ENCODE measurements at regions not wholly inside any gene's neighbourhood (a gene's known extent, or its start where the extent isn't known, plus 50 kb on each side); places are given as distances from the start of the nearest gene placed in this dataset.
"Not testable (repeated sequence)": the region's sequence is repeated elsewhere in the genome, so short reads cannot be mapped to it uniquely, and the experiment has no call there.

DNA sequence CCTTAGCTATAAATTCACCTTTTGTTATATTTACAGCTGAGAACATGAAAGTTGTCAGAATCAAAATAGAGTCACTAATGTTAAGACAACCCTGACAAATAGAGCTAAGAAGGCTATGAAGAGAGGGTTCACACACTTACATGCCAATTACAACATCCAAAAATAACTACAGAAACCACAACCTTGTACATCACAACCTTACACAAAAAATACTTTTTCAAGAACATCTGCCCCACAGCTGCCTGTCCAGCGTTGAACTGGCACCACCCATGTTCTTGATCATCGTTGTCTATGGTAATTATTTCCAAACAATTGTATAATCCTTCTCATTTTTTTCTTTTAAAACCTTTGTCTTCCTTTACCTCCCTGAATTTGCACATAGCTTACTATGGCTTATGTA is 231.2 kb upstream of the FKBP1C start (continued):
- TF ChIP-seq, protein P1, sequence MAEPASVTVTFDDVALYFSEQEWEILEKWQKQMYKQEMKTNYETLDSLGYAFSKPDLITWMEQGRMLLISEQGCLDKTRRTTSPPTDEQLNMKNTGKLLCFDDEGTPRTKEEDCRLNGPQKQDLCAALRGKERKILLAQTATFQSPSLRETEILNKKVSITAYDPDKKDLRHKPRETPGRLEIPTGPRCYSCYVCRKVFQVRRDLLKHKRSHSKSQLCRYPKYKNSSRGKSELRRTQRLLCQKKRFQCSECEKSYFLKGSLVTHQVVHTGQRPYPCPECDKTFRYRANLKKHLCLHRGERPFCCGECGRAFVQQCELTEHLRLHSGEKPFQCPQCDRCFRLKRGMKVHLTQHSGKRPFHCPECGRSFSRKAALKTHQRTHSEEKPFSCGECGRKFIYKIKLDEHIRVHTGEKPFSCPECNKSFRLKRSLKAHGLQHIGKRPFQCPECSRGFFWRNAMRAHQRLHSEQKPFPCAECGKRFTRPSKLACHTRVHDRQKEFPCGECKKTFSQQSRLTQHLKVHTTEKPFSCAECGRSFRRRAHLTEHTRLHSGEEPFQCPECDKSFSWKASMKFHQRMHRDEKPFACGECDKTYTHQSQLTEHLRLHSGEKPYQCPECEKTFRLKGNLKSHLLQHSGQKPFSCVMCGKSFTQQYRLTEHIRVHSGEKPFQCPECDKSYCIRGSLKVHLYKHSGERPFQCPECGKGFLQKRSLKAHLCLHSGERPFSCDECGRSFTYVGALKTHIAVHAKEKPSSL (CRISPR knock-in tag; conservative IDR thresholded peaks at IDR 0.05) = no peak
- TF ChIP-seq ESRRA (CRISPR knock-in tag; IDR thresholded peaks at IDR 0.05; ENCODE audit: borderline replicate concordance) = no peak
- TF ChIP-seq ZNF416 (CRISPR knock-in tag; IDR thresholded peaks at IDR 0.05) = no peak
- no peak for TF ChIP-seq FOXP1 (CRISPR knock-in tag; IDR thresholded peaks at IDR 0.05; ENCODE audit: borderline replicate concordance)
- TF ChIP-seq, protein P2, sequence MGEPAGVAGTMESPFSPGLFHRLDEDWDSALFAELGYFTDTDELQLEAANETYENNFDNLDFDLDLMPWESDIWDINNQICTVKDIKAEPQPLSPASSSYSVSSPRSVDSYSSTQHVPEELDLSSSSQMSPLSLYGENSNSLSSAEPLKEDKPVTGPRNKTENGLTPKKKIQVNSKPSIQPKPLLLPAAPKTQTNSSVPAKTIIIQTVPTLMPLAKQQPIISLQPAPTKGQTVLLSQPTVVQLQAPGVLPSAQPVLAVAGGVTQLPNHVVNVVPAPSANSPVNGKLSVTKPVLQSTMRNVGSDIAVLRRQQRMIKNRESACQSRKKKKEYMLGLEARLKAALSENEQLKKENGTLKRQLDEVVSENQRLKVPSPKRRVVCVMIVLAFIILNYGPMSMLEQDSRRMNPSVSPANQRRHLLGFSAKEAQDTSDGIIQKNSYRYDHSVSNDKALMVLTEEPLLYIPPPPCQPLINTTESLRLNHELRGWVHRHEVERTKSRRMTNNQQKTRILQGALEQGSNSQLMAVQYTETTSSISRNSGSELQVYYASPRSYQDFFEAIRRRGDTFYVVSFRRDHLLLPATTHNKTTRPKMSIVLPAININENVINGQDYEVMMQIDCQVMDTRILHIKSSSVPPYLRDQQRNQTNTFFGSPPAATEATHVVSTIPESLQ (CRISPR knock-in tag; IDR thresholded peaks at IDR 0.05) = no peak

DNA sequence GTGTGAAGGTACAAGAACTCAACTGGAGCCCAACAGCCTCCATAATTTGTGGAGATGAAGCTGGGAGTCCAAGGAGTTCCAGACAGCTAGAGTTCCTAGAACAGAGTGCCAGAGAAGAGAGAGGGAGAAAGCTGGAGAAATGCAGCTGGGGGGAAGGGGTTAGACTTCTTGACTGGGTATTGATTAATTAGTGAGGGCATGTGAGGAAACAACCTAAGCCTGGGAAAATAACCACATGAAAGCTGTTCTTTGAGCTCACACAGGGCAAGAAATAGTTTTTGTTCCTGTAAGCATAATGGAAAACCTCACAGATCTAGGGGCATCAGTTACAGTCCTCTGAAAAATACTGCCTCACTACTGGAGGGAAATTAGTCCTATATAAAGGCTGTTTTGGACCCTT is 230.5 kb upstream of the FKBP1C start:
- H3K27me3 Mint-ChIP-seq (ENCODE audit: low read depth) = no peaks in the 10 kb centered on the region; the same call in 1 of the 2 replicates
- POLR2A ChIA-PET = no interaction called here
- TF ChIP-seq ZNF232 (CRISPR knock-in tag; IDR thresholded peaks at IDR 0.05) (no peak), TCF7 (CRISPR knock-in tag; IDR thresholded peaks at IDR 0.05; ENCODE audit: low read depth) (no peak), NFATC4 (CRISPR knock-in tag; IDR thresholded peaks at IDR 0.05) (no peak), ZNF219 (CRISPR knock-in tag; IDR thresholded peaks at IDR 0.05; ENCODE audit: borderline replicate concordance) (no peak)
- TF ChIP-seq, protein P2 (CRISPR knock-in tag; IDR thresholded peaks at IDR 0.05) = no peak
- TF ChIP-seq, protein P3, sequence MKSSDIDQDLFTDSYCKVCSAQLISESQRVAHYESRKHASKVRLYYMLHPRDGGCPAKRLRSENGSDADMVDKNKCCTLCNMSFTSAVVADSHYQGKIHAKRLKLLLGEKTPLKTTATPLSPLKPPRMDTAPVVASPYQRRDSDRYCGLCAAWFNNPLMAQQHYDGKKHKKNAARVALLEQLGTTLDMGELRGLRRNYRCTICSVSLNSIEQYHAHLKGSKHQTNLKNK (CRISPR knock-in tag; IDR thresholded peaks at IDR 0.05) = no peak
- TF ChIP-seq, protein P4, sequence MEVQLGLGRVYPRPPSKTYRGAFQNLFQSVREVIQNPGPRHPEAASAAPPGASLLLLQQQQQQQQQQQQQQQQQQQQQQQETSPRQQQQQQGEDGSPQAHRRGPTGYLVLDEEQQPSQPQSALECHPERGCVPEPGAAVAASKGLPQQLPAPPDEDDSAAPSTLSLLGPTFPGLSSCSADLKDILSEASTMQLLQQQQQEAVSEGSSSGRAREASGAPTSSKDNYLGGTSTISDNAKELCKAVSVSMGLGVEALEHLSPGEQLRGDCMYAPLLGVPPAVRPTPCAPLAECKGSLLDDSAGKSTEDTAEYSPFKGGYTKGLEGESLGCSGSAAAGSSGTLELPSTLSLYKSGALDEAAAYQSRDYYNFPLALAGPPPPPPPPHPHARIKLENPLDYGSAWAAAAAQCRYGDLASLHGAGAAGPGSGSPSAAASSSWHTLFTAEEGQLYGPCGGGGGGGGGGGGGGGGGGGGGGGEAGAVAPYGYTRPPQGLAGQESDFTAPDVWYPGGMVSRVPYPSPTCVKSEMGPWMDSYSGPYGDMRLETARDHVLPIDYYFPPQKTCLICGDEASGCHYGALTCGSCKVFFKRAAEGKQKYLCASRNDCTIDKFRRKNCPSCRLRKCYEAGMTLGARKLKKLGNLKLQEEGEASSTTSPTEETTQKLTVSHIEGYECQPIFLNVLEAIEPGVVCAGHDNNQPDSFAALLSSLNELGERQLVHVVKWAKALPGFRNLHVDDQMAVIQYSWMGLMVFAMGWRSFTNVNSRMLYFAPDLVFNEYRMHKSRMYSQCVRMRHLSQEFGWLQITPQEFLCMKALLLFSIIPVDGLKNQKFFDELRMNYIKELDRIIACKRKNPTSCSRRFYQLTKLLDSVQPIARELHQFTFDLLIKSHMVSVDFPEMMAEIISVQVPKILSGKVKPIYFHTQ (CRISPR knock-in tag; IDR thresholded peaks at IDR 0.05) = no peak
- no peaks in the 10 kb centered on the region for H3K4me1 Mint-ChIP-seq
- H3K36me3 Mint-ChIP-seq = peaks cover 6% of the 10 kb centered on the region
- H3K27ac Mint-ChIP-seq = no peak overlapping the region
- H3K4me3 Mint-ChIP-seq = no peak overlapping the region
- H3K9me3 Mint-ChIP-seq = peaks cover 15% of the 10 kb centered on the region
- no peak for ATAC-seq
- no peak for DNase-seq (ENCODE audit: low spot score)
- CTCF ChIA-PET = no interaction called here

DNA sequence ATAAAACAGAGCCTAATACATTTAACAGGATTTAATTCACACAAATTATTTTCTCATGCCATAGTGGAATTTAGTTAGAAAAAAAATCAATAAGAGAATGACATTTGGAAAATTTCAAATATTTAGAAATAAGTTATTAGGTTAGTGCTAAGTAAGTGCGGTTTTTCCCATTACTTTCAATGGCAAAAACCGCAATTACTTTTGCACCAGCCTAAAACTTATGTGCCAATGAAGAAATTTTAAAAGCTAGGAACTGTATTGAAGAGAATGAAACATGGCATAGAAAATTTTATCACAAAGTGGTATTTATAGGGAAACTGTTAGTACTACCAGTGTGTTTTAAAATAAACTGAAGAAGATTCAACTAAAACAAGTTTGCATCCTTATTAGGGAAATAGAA is 228.3 kb upstream of the FKBP1C start:
- Mint-ChIP-seq H3K4me3 (no peak overlapping the region), H3K27ac (no peak overlapping the region), H3K27me3 (ENCODE audit: low read depth) (no peaks in the 10 kb centered on the region; the same call in 1 of the 2 replicates), H3K4me1 (no peaks in the 10 kb centered on the region), H3K9me3 (peaks cover 24% of the 10 kb centered on the region), H3K36me3 (peaks cover 6% of the 10 kb centered on the region; the same call in 1 of the 2 replicates)
- TF ChIP-seq NFE2L1 (CRISPR knock-in tag; IDR thresholded peaks at IDR 0.05) (no peak), ZNF671 (CRISPR knock-in tag; IDR thresholded peaks at IDR 0.05) (no peak), RORB (CRISPR knock-in tag; IDR thresholded peaks at IDR 0.05) (no peak), FOXP1 (CRISPR knock-in tag; IDR thresholded peaks at IDR 0.05; ENCODE audit: borderline replicate concordance) (no peak), ZNF423 (CRISPR knock-in tag; IDR thresholded peaks at IDR 0.05) (no peak)
- TF ChIP-seq, protein P5, sequence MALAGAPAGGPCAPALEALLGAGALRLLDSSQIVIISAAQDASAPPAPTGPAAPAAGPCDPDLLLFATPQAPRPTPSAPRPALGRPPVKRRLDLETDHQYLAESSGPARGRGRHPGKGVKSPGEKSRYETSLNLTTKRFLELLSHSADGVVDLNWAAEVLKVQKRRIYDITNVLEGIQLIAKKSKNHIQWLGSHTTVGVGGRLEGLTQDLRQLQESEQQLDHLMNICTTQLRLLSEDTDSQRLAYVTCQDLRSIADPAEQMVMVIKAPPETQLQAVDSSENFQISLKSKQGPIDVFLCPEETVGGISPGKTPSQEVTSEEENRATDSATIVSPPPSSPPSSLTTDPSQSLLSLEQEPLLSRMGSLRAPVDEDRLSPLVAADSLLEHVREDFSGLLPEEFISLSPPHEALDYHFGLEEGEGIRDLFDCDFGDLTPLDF (CRISPR knock-in tag; IDR thresholded peaks at IDR 0.05) = no peak
- ChIA-PET POLR2A (no interaction called here), CTCF (no interaction called here)
- no peak for DNase-seq (ENCODE audit: low spot score)
- no peak for ATAC-seq

DNA sequence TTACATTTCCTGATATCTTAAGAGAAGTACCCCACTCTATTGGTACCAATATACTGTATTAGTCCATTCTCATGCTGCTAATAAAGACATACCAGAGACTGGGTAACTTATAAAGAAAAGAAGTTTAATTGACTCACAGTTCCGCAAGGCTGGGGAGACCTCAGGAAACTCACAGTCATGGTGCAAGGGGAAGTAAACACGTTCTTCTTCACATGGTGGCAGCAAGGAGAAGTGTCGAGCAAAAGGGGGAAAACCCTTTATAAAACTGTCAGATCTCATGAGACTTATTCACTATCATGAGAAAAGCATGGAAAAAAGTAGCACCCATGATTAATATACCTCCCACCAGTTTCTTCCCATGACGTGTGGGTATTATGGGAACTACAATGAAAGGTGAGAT is 219.6 kb upstream of the FKBP1C start:
- POLR2A ChIA-PET = not testable (repeated sequence)

More for the DNA sequence above, 219.6 kb upstream of the FKBP1C start:
- H3K4me3 Mint-ChIP-seq; DNase-seq (ENCODE audit: low spot score); H3K36me3 Mint-ChIP-seq; H3K27ac Mint-ChIP-seq; H3K27me3 Mint-ChIP-seq (ENCODE audit: low read depth); ATAC-seq; CTCF ChIA-PET; H3K4me1 Mint-ChIP-seq: not testable (repeated sequence)
- H3K9me3 Mint-ChIP-seq = peaks cover 29% of the 10 kb centered on the region
